Activated T-cell treated with anti-CD3 and anti-CD28 coated beads, Interleukin-2, amount 50 U/mL, for 4 hours (primary cell): ENCODE measurements at regions not wholly inside any gene's neighbourhood (a gene's known extent, or its start where the extent isn't known, plus 50 kb on each side); places are given as distances from the start of the nearest gene placed in this dataset.
A peak's percentile ranks its signal among the peaks of the same experiment; 100 is the strongest.

ENCODE experiments used
- ATAC-seq, 2 donors: fragments of 200-7000 bp; cut with Tn5 transposase; one replicate each; pipeline ENCODE4 v1.10.0; 2021
- DNase-seq: peaks from one replicate; pipeline ENCODE4 v3.0.0-alpha.2; 2020
- H3K27me3 Mint-ChIP-seq: one replicate; pipeline ENCODE4 v1.8.0; 2021; ENCODE audit warnings: low read depth, mixed read lengths
- H3K36me3 Mint-ChIP-seq: one replicate; pipeline ENCODE4 v1.8.0; 2022; ENCODE audit warnings: mixed read lengths; ENCODE audit not compliant: insufficient read depth
- H3K4me1 Mint-ChIP-seq: one replicate; pipeline ENCODE4 v1.8.0; 2021; ENCODE audit warnings: low read depth, mixed read lengths
- H3K4me3 Mint-ChIP-seq: one replicate; pipeline ENCODE4 v1.8.0; 2021; ENCODE audit warnings: mild to moderate bottlenecking, moderate library complexity, mixed read lengths
- H3K9me3 Mint-ChIP-seq: one replicate; pipeline ENCODE4 v1.8.0; 2021; ENCODE audit warnings: mixed read lengths

- H3K36me3 Mint-ChIP-seq: no peaks in the 10 kb centered on the region
- H3K9me3 Mint-ChIP-seq: no peaks in the 10 kb centered on the region
- no peak overlapping the region for H3K4me3 Mint-ChIP-seq
- DNase-seq: no peak
- H3K27me3 Mint-ChIP-seq: no peaks in the 10 kb centered on the region
- peaks cover 8% of the 10 kb centered on the region for H3K4me1 Mint-ChIP-seq
- ATAC-seq: no peak
Measured at GRCh38 chr10:8225187-8225586, 170.7 kb downstream of the GATA3 start.

- Mint-ChIP-seq H3K27me3 (no peaks in the 10 kb centered on the region), H3K36me3 (no peaks in the 10 kb centered on the region), H3K4me1 (peaks cover 15% of the 10 kb centered on the region), H3K9me3 (no peaks in the 10 kb centered on the region), H3K4me3 (no peak overlapping the region)
- DNase-seq (no peak), ATAC-seq (no peak)
Measured at GRCh38 chr10:8227246-8227645, 172.8 kb downstream of the GATA3 start.

- no peaks in the 10 kb centered on the region for H3K9me3 Mint-ChIP-seq
Measured at GRCh38 chr10:8229153-8229552, 174.7 kb downstream of the GATA3 start.

DNA sequence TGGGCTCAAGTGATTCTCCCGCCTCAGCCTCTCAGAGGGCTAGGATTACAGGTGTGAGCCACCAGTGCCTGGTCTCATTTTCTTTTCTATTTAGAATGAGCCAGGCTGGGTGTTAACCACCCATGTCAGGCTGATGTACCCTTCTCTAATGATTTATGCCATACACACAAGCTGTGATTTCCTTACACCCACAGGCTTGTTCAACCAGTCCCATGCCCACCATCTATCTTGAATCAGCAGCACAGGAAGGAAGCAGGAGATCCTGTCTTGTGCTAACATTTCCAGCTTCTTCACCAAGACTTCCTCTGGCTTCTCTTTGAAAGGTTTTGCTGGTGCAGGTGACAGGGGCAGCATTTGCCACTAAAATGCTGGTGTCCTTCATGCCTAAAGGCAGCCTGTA lies 176.4 kb downstream of the GATA3 start:
- no peaks in the 10 kb centered on the region for H3K36me3 Mint-ChIP-seq
- H3K4me1 Mint-ChIP-seq: peaks cover 15% of the 10 kb centered on the region
- ATAC-seq (no peak), DNase-seq (no peak)
- no peaks in the 10 kb centered on the region for H3K9me3 Mint-ChIP-seq
- no peaks in the 10 kb centered on the region for H3K27me3 Mint-ChIP-seq
- H3K4me3 Mint-ChIP-seq: no peak overlapping the region

More at GRCh38 chr10:8229153-8229552, 174.7 kb downstream of the GATA3 start:
- no peaks in the 10 kb centered on the region for H3K36me3 Mint-ChIP-seq
- no peak overlapping the region for H3K4me3 Mint-ChIP-seq
- no peaks in the 10 kb centered on the region for H3K27me3 Mint-ChIP-seq
- H3K4me1 Mint-ChIP-seq: peaks cover 15% of the 10 kb centered on the region
- ATAC-seq (peak; percentile 52 to 65), DNase-seq (no peak)

DNA sequence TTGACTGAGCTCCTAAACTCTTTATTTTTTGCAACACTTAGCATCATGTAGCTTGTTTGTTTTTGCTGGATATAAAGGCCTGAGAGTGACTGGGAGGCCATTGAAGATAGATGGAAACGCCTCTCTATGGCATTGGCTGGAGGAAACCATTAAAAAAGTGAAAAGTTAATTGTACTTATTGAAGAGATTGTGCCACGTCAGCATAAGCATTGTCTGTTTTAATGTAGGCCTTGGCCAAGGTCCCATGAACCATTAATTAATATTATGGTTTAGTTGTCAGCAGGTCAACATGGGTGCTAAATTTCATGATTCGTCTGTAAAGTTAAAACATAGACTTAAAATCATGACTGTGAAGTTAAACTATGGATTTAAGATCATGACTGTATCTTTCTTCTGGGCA lies 178.6 kb downstream of the GATA3 start:
- Mint-ChIP-seq H3K4me1 (peaks cover 21% of the 10 kb centered on the region), H3K36me3 (no peaks in the 10 kb centered on the region), H3K27me3 (no peaks in the 10 kb centered on the region), H3K4me3 (no peak overlapping the region), H3K9me3 (no peaks in the 10 kb centered on the region)
- DNase-seq (no peak), ATAC-seq (no peak)

- H3K4me1 Mint-ChIP-seq: peaks cover 27% of the 10 kb centered on the region
Measured at GRCh38 chr10:8233832-8234259, 179.4 kb downstream of the GATA3 start.

GRCh38 chr10:8235253-8236027 lies 181.0 kb downstream of the GATA3 start:
- H3K9me3 Mint-ChIP-seq: no peaks in the 10 kb centered on the region
- ATAC-seq (no peak), DNase-seq (no peak)
- H3K4me1 Mint-ChIP-seq: peaks cover 29% of the 10 kb centered on the region
- no peaks in the 10 kb centered on the region for H3K36me3 Mint-ChIP-seq
- H3K4me3 Mint-ChIP-seq: no peak overlapping the region
- H3K27me3 Mint-ChIP-seq: no peaks in the 10 kb centered on the region

More at GRCh38 chr10:8233832-8234259, 179.4 kb downstream of the GATA3 start:
- ATAC-seq: no peak
- DNase-seq: no peak
- Mint-ChIP-seq H3K9me3 (no peaks in the 10 kb centered on the region), H3K4me3 (no peak overlapping the region), H3K27me3 (no peaks in the 10 kb centered on the region), H3K36me3 (no peaks in the 10 kb centered on the region)

DNA sequence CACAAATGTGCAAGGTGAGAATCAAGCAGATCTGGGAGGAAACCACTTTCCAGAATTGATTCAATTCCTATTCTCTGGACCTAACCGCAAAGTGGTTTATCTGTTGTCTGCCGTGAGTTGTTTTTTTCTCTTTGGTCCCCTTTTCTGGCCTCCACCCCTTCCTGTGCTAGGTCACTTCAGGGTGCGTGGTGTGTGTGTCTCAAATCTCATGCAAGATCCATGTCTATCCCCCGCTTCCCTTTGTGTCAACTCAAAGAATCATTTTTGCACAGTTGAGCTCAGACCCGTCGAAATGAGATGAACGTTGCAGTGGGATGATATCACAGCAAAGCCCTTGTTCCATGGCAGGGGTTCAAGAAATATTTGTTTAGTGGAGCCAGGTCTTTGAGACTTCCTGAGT lies 184.5 kb downstream of the GATA3 start:
- peaks cover 43% of the 10 kb centered on the region for H3K4me1 Mint-ChIP-seq
- H3K36me3 Mint-ChIP-seq: no peaks in the 10 kb centered on the region
- H3K9me3 Mint-ChIP-seq: no peaks in the 10 kb centered on the region
- DNase-seq (no peak), ATAC-seq (peak; percentile 54 to 60)
- no peak overlapping the region for H3K4me3 Mint-ChIP-seq
- no peaks in the 10 kb centered on the region for H3K27me3 Mint-ChIP-seq

DNA sequence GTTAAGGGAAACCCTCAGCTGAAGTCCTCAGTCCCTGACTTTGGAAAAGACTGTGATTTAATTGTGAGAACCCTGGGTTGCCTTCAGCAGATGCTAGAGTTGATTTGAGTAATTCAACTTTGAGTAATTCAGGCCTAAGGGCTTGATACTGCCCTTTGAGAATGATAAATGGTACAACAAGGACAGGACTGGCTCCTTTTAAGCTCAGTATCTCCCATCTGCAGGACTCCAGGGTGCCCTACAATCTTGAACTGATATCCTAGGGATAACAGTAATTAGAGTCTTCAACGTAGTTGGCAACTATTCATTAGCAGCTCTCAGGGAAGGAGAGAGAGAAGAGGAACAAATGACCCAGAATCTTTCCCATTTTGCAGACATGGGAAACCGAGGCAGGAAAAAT lies 186.4 kb downstream of the GATA3 start:
- no peak for ATAC-seq
- no peak overlapping the region for H3K4me3 Mint-ChIP-seq
- no peaks in the 10 kb centered on the region for H3K9me3 Mint-ChIP-seq
- peaks cover 62% of the 10 kb centered on the region for H3K4me1 Mint-ChIP-seq
- H3K27me3 Mint-ChIP-seq: no peaks in the 10 kb centered on the region
- no peak for DNase-seq
- no peaks in the 10 kb centered on the region for H3K36me3 Mint-ChIP-seq

DNA sequence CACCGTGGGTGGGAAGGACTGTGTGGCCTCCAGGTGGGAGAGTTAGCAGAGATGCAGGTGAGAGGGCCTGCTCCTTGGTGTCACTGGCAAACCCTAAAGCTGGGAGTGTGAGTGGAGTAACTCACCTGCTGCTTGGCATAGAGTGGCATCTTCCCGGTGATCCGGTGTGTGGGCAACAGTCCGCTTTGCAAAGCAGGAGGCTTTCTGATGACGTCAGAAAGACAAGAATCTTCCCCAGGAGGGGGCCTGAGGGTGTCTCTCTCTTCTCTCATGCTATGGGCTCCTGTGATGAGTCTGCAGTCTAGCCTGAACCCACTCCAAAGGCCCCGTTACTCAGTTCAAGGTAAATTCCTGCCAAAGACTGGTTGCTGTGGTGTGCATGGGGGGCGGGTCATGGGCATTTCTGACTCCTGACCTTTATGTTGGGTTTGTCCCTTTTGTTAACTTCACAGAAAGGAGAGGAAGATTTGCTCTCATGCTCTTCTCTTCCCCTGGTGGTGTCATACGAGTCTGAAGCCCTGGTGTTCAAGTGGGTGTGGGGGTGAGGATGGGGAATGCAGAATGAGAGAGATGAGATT lies 187.9 kb downstream of the GATA3 start:
- H3K36me3 Mint-ChIP-seq: no peaks in the 10 kb centered on the region
- peak; percentile 15 for DNase-seq
- H3K4me1 Mint-ChIP-seq: peaks cover 68% of the 10 kb centered on the region
- no peaks in the 10 kb centered on the region for H3K27me3 Mint-ChIP-seq
- no peak overlapping the region for H3K4me3 Mint-ChIP-seq
- H3K9me3 Mint-ChIP-seq: no peaks in the 10 kb centered on the region
- peak; percentile 80 to 90 for ATAC-seq

DNA sequence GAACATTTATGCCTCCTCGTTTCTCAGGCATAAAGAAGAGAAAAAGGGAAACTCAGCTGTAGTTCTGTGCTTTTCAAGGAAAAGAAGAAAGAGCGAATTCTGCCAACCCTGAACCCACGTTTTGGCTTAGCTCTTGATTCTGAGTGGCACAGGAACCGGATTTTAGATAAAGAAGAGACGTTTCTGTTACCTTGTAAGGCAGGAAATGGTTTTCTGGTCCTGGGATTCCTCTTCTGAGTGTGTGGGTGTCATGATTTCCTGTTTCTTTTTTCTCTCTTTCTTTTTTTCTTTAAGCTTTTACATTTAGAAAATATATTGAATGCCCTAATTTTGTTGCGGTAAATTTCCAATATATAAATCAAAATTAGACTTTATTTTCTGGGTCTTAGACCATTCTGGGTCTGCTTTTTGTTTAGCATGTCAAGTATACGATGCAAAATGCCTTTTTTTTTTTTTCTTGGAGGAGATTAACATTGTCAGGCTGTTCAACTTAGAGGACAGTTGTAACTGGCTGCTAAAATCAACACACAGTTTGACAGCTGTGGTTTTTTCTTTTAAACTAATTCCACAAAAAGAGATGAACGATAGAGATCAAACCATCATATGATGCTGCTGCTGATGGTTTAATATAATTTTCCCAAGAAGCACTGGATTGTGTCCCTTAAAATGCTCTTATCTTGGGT lies 190.8 kb downstream of the GATA3 start:
- ATAC-seq: peak in 1 of 2 donors; percentile 42
- H3K4me3 Mint-ChIP-seq: peak overlapping the region; percentile 63
- peaks cover 48% of the 10 kb centered on the region for H3K4me1 Mint-ChIP-seq
- peaks cover 7% of the 10 kb centered on the region for H3K9me3 Mint-ChIP-seq
- DNase-seq: no peak
- H3K27me3 Mint-ChIP-seq: no peaks in the 10 kb centered on the region
- H3K36me3 Mint-ChIP-seq: no peaks in the 10 kb centered on the region

- Mint-ChIP-seq H3K4me3 (no peak overlapping the region), H3K36me3 (no peaks in the 10 kb centered on the region), H3K9me3 (peaks cover 7% of the 10 kb centered on the region), H3K4me1 (peaks cover 48% of the 10 kb centered on the region), H3K27me3 (no peaks in the 10 kb centered on the region)
- ATAC-seq: no peak
- DNase-seq: no peak
Measured at GRCh38 chr10:8245814-8246142, 191.3 kb downstream of the GATA3 start.

GRCh38 chr10:8246548-8246947 lies 192.1 kb downstream of the GATA3 start:
- Mint-ChIP-seq H3K36me3 (no peaks in the 10 kb centered on the region), H3K27me3 (no peaks in the 10 kb centered on the region), H3K9me3 (peaks cover 7% of the 10 kb centered on the region), H3K4me3 (no peak overlapping the region), H3K4me1 (peaks cover 45% of the 10 kb centered on the region)
- no peak for ATAC-seq
- no peak for DNase-seq

DNA sequence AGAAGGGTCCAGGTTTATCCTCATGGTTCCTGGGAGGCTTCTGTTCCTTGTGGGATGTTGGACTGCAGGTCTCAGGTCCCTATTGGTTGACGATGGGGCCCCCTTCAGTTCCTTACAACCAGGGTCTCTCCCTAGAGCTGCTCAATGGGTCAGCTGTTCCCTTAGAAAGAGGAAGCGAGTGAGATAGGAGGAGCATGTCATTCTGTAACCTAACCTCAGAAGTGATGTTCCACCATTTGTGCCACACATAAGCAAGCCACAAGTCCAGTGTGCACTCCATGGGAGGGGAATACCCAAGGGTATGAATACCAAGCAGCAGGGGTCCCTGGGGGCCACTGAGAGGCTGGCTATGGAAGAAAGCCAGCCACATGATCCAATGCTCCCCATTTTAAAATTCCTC lies 192.7 kb downstream of the GATA3 start:
- H3K36me3 Mint-ChIP-seq: no peaks in the 10 kb centered on the region
- ATAC-seq (no peak), DNase-seq (no peak)
- H3K9me3 Mint-ChIP-seq: peaks cover 7% of the 10 kb centered on the region
- peaks cover 42% of the 10 kb centered on the region for H3K4me1 Mint-ChIP-seq
- no peak overlapping the region for H3K4me3 Mint-ChIP-seq
- H3K27me3 Mint-ChIP-seq: no peaks in the 10 kb centered on the region

GRCh38 chr10:8248868-8249267 lies 194.4 kb downstream of the GATA3 start:
- H3K36me3 Mint-ChIP-seq: no peaks in the 10 kb centered on the region
- peaks cover 31% of the 10 kb centered on the region for H3K4me1 Mint-ChIP-seq
- no peaks in the 10 kb centered on the region for H3K27me3 Mint-ChIP-seq
- no peak for DNase-seq
- no peak overlapping the region for H3K4me3 Mint-ChIP-seq
- peaks cover 7% of the 10 kb centered on the region for H3K9me3 Mint-ChIP-seq
- no peak for ATAC-seq
